Mesenchymal stem cell (in vitro differentiated cells and primary cell): ENCODE measurements at regions not wholly inside any gene's neighbourhood (a gene's known extent, or its start where the extent isn't known, plus 50 kb on each side); places are given as distances from the start of the nearest gene placed in this dataset.

Experiments used
- DNase-seq: peaks from one replicate; pipeline ENCODE4 v3.0.0-alpha.2; 2013
- H2AFZ ChIP-seq: one replicate; pipeline ENCODE4 v1.6.1; 2013; ENCODE audit warnings: low read depth, mild to moderate bottlenecking, control low read depth, inconsistent platforms, low read length, moderate library complexity
- H2AK5ac ChIP-seq: 2 replicates; pipeline ENCODE4 v1.6.1; 2013; ENCODE audit warnings: low read length, moderate library complexity, mild to moderate bottlenecking, inconsistent platforms; ENCODE audit not compliant: severe bottlenecking
- H2BK120ac ChIP-seq: one replicate; pipeline ENCODE4 v1.6.1; 2013; ENCODE audit warnings: low read depth, mild to moderate bottlenecking, inconsistent platforms, low read length, moderate library complexity
- H2BK12ac ChIP-seq, 2 experiments: one replicate each; pipeline ENCODE4 v1.6.1; 2013; ENCODE audit warnings: inconsistent platforms in 2 of 2, low read length in 2 of 2, mild to moderate bottlenecking in 2 of 2, moderate library complexity in 2 of 2, control low read depth in 1 of 2
- H2BK15ac ChIP-seq: one replicate; pipeline ENCODE4 v1.6.1; 2013; ENCODE audit warnings: mild to moderate bottlenecking, low read depth, inconsistent platforms; ENCODE audit not compliant: poor library complexity, severe bottlenecking
- H2BK5ac ChIP-seq: 2 replicates; pipeline ENCODE4 v1.6.1; 2013; ENCODE audit warnings: low read depth, mild to moderate bottlenecking, low read length, control low read depth, inconsistent platforms; ENCODE audit not compliant: poor library complexity, severe bottlenecking
- H3K14ac ChIP-seq, 2 experiments: one replicate each; pipeline ENCODE4 v1.6.1; 2013; ENCODE audit warnings: inconsistent platforms in 2 of 2, low read length in 2 of 2, control low read depth in 1 of 2, mild to moderate bottlenecking in 1 of 2, moderate library complexity in 1 of 2
- H3K18ac ChIP-seq, 2 experiments: one replicate each; pipeline ENCODE4 v1.6.1; 2013; ENCODE audit warnings: inconsistent platforms in 2 of 2, low read length in 2 of 2, control low read depth in 1 of 2, low read depth in 1 of 2, mild to moderate bottlenecking in 1 of 2
- H3K23ac ChIP-seq, 2 experiments: one replicate each; pipeline ENCODE4 v1.6.1; 2013; ENCODE audit warnings: inconsistent platforms in 2 of 2, low read length in 2 of 2, mild to moderate bottlenecking in 2 of 2, moderate library complexity in 2 of 2, control low read depth in 1 of 2
- H3K27ac ChIP-seq: 2 replicates; pipeline ENCODE4 v1.5.1; 2013; ENCODE audit warnings: mild to moderate bottlenecking, moderate library complexity, low read length, control low read depth, inconsistent platforms; ENCODE audit not compliant: poor library complexity, severe bottlenecking
- H3K27me3 ChIP-seq, 2 experiments: 2 replicates each; pipeline versions ENCODE4 v1.6.1 to v1.7.0; 2013; ENCODE audit warnings: low read length in 2 of 2, mild to moderate bottlenecking in 2 of 2, moderate library complexity in 2 of 2, control low read depth in 1 of 2, inconsistent platforms in 1 of 2; ENCODE audit not compliant: control insufficient read depth in 1 of 2, insufficient read depth in 1 of 2
- H3K36me3 ChIP-seq, 2 experiments: 2 replicates each; pipeline versions ENCODE4 v1.6.1 to v1.7.0; 2013; ENCODE audit warnings: low read length in 2 of 2, control low read depth in 1 of 2, inconsistent platforms in 1 of 2, low read depth in 1 of 2, mild to moderate bottlenecking in 1 of 2; ENCODE audit not compliant: insufficient read depth in 2 of 2, control insufficient read depth in 1 of 2
- H3K4ac ChIP-seq, 2 experiments: one replicate each; pipeline ENCODE4 v1.6.1; 2013; ENCODE audit warnings: inconsistent platforms in 2 of 2, low read length in 2 of 2, mild to moderate bottlenecking in 2 of 2, moderate library complexity in 2 of 2, control low read depth in 1 of 2, low read depth in 1 of 2
- H3K4me1 ChIP-seq: 2 replicates; pipeline ENCODE4 v1.6.1; 2013; ENCODE audit warnings: low read depth, low read length, control low read depth; ENCODE audit not compliant: control insufficient read depth, insufficient read depth
- H3K4me2 ChIP-seq: 2 replicates; pipeline ENCODE4 v1.6.1; 2013; ENCODE audit warnings: low read length, mild to moderate bottlenecking, inconsistent platforms; ENCODE audit not compliant: poor library complexity, severe bottlenecking
- H3K4me3 ChIP-seq, 2 experiments: 2 replicates each; pipeline versions ENCODE4 v1.5.1 to v1.7.0; 2013; ENCODE audit warnings: low read length in 2 of 2, mild to moderate bottlenecking in 2 of 2, control low read depth in 1 of 2, low read depth in 1 of 2; ENCODE audit not compliant: insufficient read depth in 1 of 2
- H3K79me1 ChIP-seq: replicated peaks from 2 replicates; pipeline ENCODE4 v1.6.1; 2013; ENCODE audit warnings: mild to moderate bottlenecking, control low read depth, low read length, inconsistent platforms; ENCODE audit not compliant: poor library complexity, severe bottlenecking
- H3K9ac ChIP-seq: 2 replicates; pipeline ENCODE4 v1.7.0; 2013; ENCODE audit warnings: mild to moderate bottlenecking, low read length, moderate library complexity
- H3K9me3 ChIP-seq: 2 replicates; pipeline ENCODE4 v1.7.0; 2013; ENCODE audit warnings: mild to moderate bottlenecking, low read length; ENCODE audit not compliant: control insufficient read depth
- H4K8ac ChIP-seq: one replicate; pipeline ENCODE4 v1.6.1; 2013; ENCODE audit warnings: inconsistent platforms, mild to moderate bottlenecking, low read length, moderate library complexity
- H4K91ac ChIP-seq: one replicate; pipeline ENCODE4 v1.6.1; 2013; ENCODE audit warnings: mild to moderate bottlenecking, low read length, inconsistent platforms
- WGBS: methylation state at CpG from one replicate; pipeline ENCODE4 v1.1.7; 2013; ENCODE audit warnings: mixed read lengths; 5-methylcytosine and 5-hydroxymethylcytosine counted together

- Histone ChIP-seq H4K91ac (no peak overlapping the region), H2BK12ac (no peak overlapping the region), H3K36me3 (no peaks in the 10 kb centered on the region), H2BK5ac (no peak overlapping the region), H3K18ac (no peak overlapping the region), H3K4me2 (no peak overlapping the region), H4K8ac (no peak overlapping the region), H2AFZ (no peak overlapping the region), H3K4me1 (no peaks in the 10 kb centered on the region), H3K27me3 (peaks cover 9 to 35% of the 10 kb centered on the region in 2 experiments), H3K4ac (no peak overlapping the region), H3K14ac (no peak overlapping the region), H3K9me3 (no peaks in the 10 kb centered on the region), H3K4me3 (no peak overlapping the region), H2AK5ac (no peak overlapping the region), H2BK15ac (no peak overlapping the region), H2BK120ac (no peak overlapping the region), H3K9ac (no peak overlapping the region), H3K79me1 (no peaks in the 10 kb centered on the region), H3K27ac (no peak overlapping the region), H3K23ac (no peak overlapping the region)
- no CpG with 5 or more reads among the region's 2 CpGs for WGBS
- no peak for DNase-seq
These were observed 66.4 kb upstream of the CES5A start for GRCh38 chr16:55941552-55941951.

GRCh38 chr16:55938126-55938525 lies 63.0 kb upstream of the CES5A start:
- Histone ChIP-seq H2AK5ac (no peak overlapping the region), H3K79me1 (no peaks in the 10 kb centered on the region), H3K4me3 (no peak overlapping the region), H3K27me3 (peaks cover under 1 to 24% of the 10 kb centered on the region in 2 experiments), H3K18ac (no peak overlapping the region), H2BK5ac (no peak overlapping the region), H4K8ac (no peak overlapping the region), H3K9me3 (peaks cover 5% of the 10 kb centered on the region), H3K4me1 (no peaks in the 10 kb centered on the region), H3K23ac (no peak overlapping the region), H3K4ac (no peak overlapping the region), H3K9ac (no peak overlapping the region), H2AFZ (no peak overlapping the region), H4K91ac (no peak overlapping the region), H3K36me3 (no peaks in the 10 kb centered on the region), H2BK120ac (no peak overlapping the region), H3K27ac (no peak overlapping the region), H3K4me2 (no peak overlapping the region), H2BK12ac (no peak overlapping the region), H3K14ac (no peak overlapping the region), H2BK15ac (no peak overlapping the region)
- 44% methylated on average over 1 of the region's 1 CpG for WGBS
- no peak for DNase-seq

GRCh38 chr16:55933038-55933437 lies 57.9 kb upstream of the CES5A start:
- H3K23ac ChIP-seq: no peak overlapping the region
- H3K14ac ChIP-seq: no peak overlapping the region
- no peak overlapping the region for H2BK12ac ChIP-seq
- no peak overlapping the region for H3K18ac ChIP-seq
- no peak overlapping the region for H2AFZ ChIP-seq
- H3K4me3 ChIP-seq: no peak overlapping the region
- no peak overlapping the region for H3K27ac ChIP-seq
- H2BK5ac ChIP-seq: no peak overlapping the region
- H4K91ac ChIP-seq: no peak overlapping the region
- H3K27me3 ChIP-seq: no peaks in the 10 kb centered on the region
- WGBS: 35% methylated on average over 3 of the region's 3 CpGs
- peaks cover 5% of the 10 kb centered on the region for H3K9me3 ChIP-seq
- no peaks in the 10 kb centered on the region for H3K36me3 ChIP-seq
- no peak overlapping the region for H3K4ac ChIP-seq
- H4K8ac ChIP-seq: no peak overlapping the region
- H3K4me1 ChIP-seq: no peaks in the 10 kb centered on the region
- no peak overlapping the region for H2AK5ac ChIP-seq
- no peak overlapping the region for H2BK120ac ChIP-seq
- no peaks in the 10 kb centered on the region for H3K79me1 ChIP-seq
- H2BK15ac ChIP-seq: no peak overlapping the region
- H3K4me2 ChIP-seq: no peak overlapping the region
- no peak for DNase-seq
- no peak overlapping the region for H3K9ac ChIP-seq

- Histone ChIP-seq H3K23ac (no peak overlapping the region), H3K27ac (no peak overlapping the region), H2BK5ac (no peak overlapping the region), H2BK12ac (no peak overlapping the region), H2BK120ac (no peak overlapping the region), H3K27me3 (no peaks in the 10 kb centered on the region), H3K9ac (no peak overlapping the region), H3K4me1 (no peaks in the 10 kb centered on the region), H3K4me2 (no peak overlapping the region), H3K9me3 (no peaks in the 10 kb centered on the region), H4K91ac (no peak overlapping the region), H3K4ac (no peak overlapping the region), H2BK15ac (no peak overlapping the region), H3K36me3 (no peaks in the 10 kb centered on the region), H4K8ac (no peak overlapping the region), H2AFZ (no peak overlapping the region), H3K4me3 (no peak overlapping the region), H3K18ac (no peak overlapping the region), H3K14ac (no peak overlapping the region), H2AK5ac (no peak overlapping the region), H3K79me1 (no peaks in the 10 kb centered on the region)
- no peak for DNase-seq
- 43% methylated on average over 2 of the region's 2 CpGs for WGBS
These were observed 54.9 kb upstream of the CES5A start for GRCh38 chr16:55930036-55930435.
